IMR-90 (cell line): ENCODE measurements at regions not wholly inside any gene's neighbourhood (a gene's known extent, or its start where the extent isn't known, plus 50 kb on each side); places are given as distances from the start of the nearest gene placed in this dataset.

Experiments
- ATAC-seq: fragments of 200-7000 bp; cut with Tn5 transposase; 2 replicates; pipeline ENCODE4 v1.9.1; 2020; ENCODE audit warnings: low read depth, mild to moderate bottlenecking, moderate library complexity
- BruUV-seq: library from RNA; stranded (reverse); fragments of 400-500 nt; replicated peaks from 2 replicates; lab custom pipeline; 2021; lab: Mats Ljungman, UMichigan
- CTCF ChIA-PET: fragments of 300-600 bp; formaldehyde crosslinking; extraction: SDS; loops from one replicate; lab custom pipeline; 2021; ENCODE audit warnings: antibody characterized with exemption; lab: Yijun Ruan, JAX
- POLR2A ChIA-PET: fragments of 300-600 bp; sonication (Branson Sonifier 250); formaldehyde crosslinking; loops from one replicate; lab custom pipeline; 2022; ENCODE audit warnings: antibody characterized with exemption; ENCODE audit not compliant: unreplicated experiment; lab: Charles Lee
- DNase-seq: peaks from one replicate; pipeline ENCODE4 v3.0.0; 2013
- H2AFZ ChIP-seq: replicated peaks from 2 replicates; pipeline ENCODE3; 2013; ENCODE audit warnings: low read length, mild to moderate bottlenecking; ENCODE audit not compliant: poor library complexity
- H2AK5ac ChIP-seq: 2 replicates; pipeline ENCODE4 v1.6.1; 2013; ENCODE audit warnings: low read depth, low read length, inconsistent platforms
- H2AK9ac ChIP-seq: replicated peaks from 2 replicates; pipeline ENCODE3; 2013; ENCODE audit warnings: mild to moderate bottlenecking, low read depth, low read length, moderate library complexity; ENCODE audit not compliant: poor library complexity
- H2BK120ac ChIP-seq: 2 replicates; pipeline ENCODE4 v1.6.1; 2013; ENCODE audit warnings: low read depth, low read length, inconsistent platforms
- H2BK15ac ChIP-seq: 3 replicates; pipeline ENCODE4 v1.6.1; 2013; ENCODE audit warnings: low read depth, low read length, inconsistent platforms
- H2BK20ac ChIP-seq: 2 replicates; pipeline ENCODE4 v1.6.1; 2013; ENCODE audit warnings: low read depth, mild to moderate bottlenecking, inconsistent platforms, low read length, moderate library complexity
- H2BK5ac ChIP-seq: 2 replicates; pipeline ENCODE4 v1.6.1; 2013; ENCODE audit warnings: mild to moderate bottlenecking, low read depth, low read length, inconsistent platforms; ENCODE audit not compliant: poor library complexity, severe bottlenecking
- H3K14ac ChIP-seq: replicated peaks from 2 replicates; pipeline ENCODE4 v1.6.1; 2013; ENCODE audit warnings: low read depth, low read length, inconsistent platforms
- H3K18ac ChIP-seq: 2 replicates; pipeline ENCODE4 v1.6.1; 2013; ENCODE audit warnings: low read depth, low read length, control low read depth
- H3K23ac ChIP-seq: 2 replicates; pipeline ENCODE4 v1.6.1; 2013; ENCODE audit warnings: low read depth, low read length, inconsistent platforms
- H3K27ac ChIP-seq: 2 replicates; pipeline ENCODE4 v1.5.1; 2013; ENCODE audit warnings: mild to moderate bottlenecking, control low read depth, low read length; ENCODE audit not compliant: insufficient read depth
- H3K27me3 ChIP-seq: 2 replicates; pipeline ENCODE4 v1.6.1; 2013; ENCODE audit warnings: low read length; ENCODE audit not compliant: control insufficient read depth, insufficient read depth
- H3K36me3 ChIP-seq: 2 replicates; pipeline ENCODE4 v1.6.1; 2013; ENCODE audit warnings: low read length, mixed read lengths; ENCODE audit not compliant: control insufficient read depth, insufficient read depth
- H3K4ac ChIP-seq: 2 replicates; pipeline ENCODE4 v1.6.1; 2013; ENCODE audit warnings: low read depth, low read length, inconsistent platforms
- H3K4me1 ChIP-seq: 2 replicates; pipeline ENCODE4 v1.6.1; 2013; ENCODE audit warnings: low read length, mixed read lengths; ENCODE audit not compliant: control insufficient read depth, insufficient read depth
- H3K4me2 ChIP-seq: 2 replicates; pipeline ENCODE4 v1.6.1; 2013; ENCODE audit warnings: low read depth, mild to moderate bottlenecking, control low read depth, low read length, moderate library complexity
- H3K4me3 ChIP-seq: 2 replicates; pipeline ENCODE4 v1.5.1; 2013; ENCODE audit warnings: low read depth, mild to moderate bottlenecking, control low read depth, low read length, moderate library complexity; ENCODE audit not compliant: insufficient read depth
- H3K56ac ChIP-seq: 2 replicates; pipeline ENCODE4 v1.6.1; 2013; ENCODE audit warnings: low read length, inconsistent platforms; ENCODE audit not compliant: insufficient read depth; ENCODE audit errors: extremely low read depth
- H3K79me1 ChIP-seq, 2 experiments: 2 replicates each; pipeline ENCODE4 v1.6.1; 2013; ENCODE audit warnings: low read length in 2 of 2, inconsistent platforms in 1 of 2, low read depth in 1 of 2
- H3K9ac ChIP-seq: 2 replicates; pipeline ENCODE4 v1.6.1; 2013; ENCODE audit warnings: low read depth, low read length, control low read depth
- H3K9me1 ChIP-seq: 2 replicates; pipeline ENCODE4 v1.6.1; 2013; ENCODE audit warnings: low read length, inconsistent platforms; ENCODE audit not compliant: insufficient read depth
- H3K9me3 ChIP-seq: 2 replicates; pipeline ENCODE4 v1.6.1; 2013; ENCODE audit warnings: low read length; ENCODE audit not compliant: control insufficient read depth, insufficient read depth
- H4K20me1 ChIP-seq: 2 replicates; pipeline ENCODE4 v1.6.1; 2013; ENCODE audit warnings: low read length, inconsistent platforms; ENCODE audit not compliant: insufficient read depth
- H4K5ac ChIP-seq: 2 replicates; pipeline ENCODE4 v1.6.1; 2013; ENCODE audit warnings: mild to moderate bottlenecking, low read depth, low read length, control low read depth
- H4K8ac ChIP-seq, 2 experiments: 2 replicates each; pipeline ENCODE4 v1.6.1; 2013; ENCODE audit warnings: low read depth in 2 of 2, low read length in 2 of 2, control low read depth in 1 of 2, inconsistent platforms in 1 of 2
- H4K91ac ChIP-seq: 2 replicates; pipeline ENCODE4 v1.6.1; 2013; ENCODE audit warnings: low read depth, low read length, inconsistent platforms; ENCODE audit not compliant: insufficient read depth
- ELK1 ChIP-seq: fragments of 150-350 bp; IDR thresholded peaks from 2 replicates; pipeline ENCODE4 v1.6.1; 2016; ENCODE audit warnings: low read depth, mild to moderate bottlenecking, low read length, moderate library complexity, borderline replicate concordance
- MAFK ChIP-seq: IDR thresholded peaks from 2 replicates; pipeline ENCODE4 v1.6.1; 2012; ENCODE audit warnings: low read depth, low read length, improper control_type of control experiment
- MAZ ChIP-seq: IDR thresholded peaks from 2 replicates; pipeline ENCODE4 v1.6.1; 2012; ENCODE audit warnings: low read depth, mild to moderate bottlenecking, low read length, improper control_type of control experiment, moderate library complexity, borderline replicate concordance
- POLR2A ChIP-seq: IDR thresholded peaks from 2 replicates; pipeline ENCODE4 v1.6.1; 2012; ENCODE audit warnings: mild to moderate bottlenecking, low read depth, low read length
- RFX5 ChIP-seq: IDR thresholded peaks from 2 replicates; pipeline ENCODE4 v1.8.0; 2012; ENCODE audit warnings: low read depth, mild to moderate bottlenecking, low read length, moderate library complexity
- WGBS, 2 experiments: methylation state at CpG; one replicate each; pipeline versions ENCODE4 v1.1.5 to v1.1.7; 2013; ENCODE audit warnings: missing lambda C conversion rate in 2 of 2; ENCODE audit not compliant: insufficient read length in 1 of 2; ENCODE audit errors: extremely low coverage in 2 of 2; 5-methylcytosine and 5-hydroxymethylcytosine counted together
- dilution Hi-C: fragments of 300-500 bp; cut with HindIII; formaldehyde crosslinking; loops from one replicate; pipeline ENCODE4 v1.14.3; 2018; ENCODE audit warnings: low sequenced_read_pairs; ENCODE audit not compliant: unreplicated experiment
- in situ Hi-C: fragments of 300-500 bp; cut with MboI; formaldehyde crosslinking; loops from 3 replicates; pipeline ENCODE4 v1.14.3; 2019; ENCODE audit warnings: low sequenced_read_pairs, inconsistent platforms, mixed read lengths
- intact Hi-C: fragments of 100-400 bp; cut with micrococcal nuclease; formaldehyde crosslinking; loops from 2 replicates; pipeline ENCODE4 v1.10.0; 2022

- in situ Hi-C loops, result no loop called here
- Histone ChIP-seq H4K20me1 (no peaks in the 10 kb centered on the region), H2AK5ac (no peak overlapping the region), H3K36me3 (no peaks in the 10 kb centered on the region), H3K9me3 (no peaks in the 10 kb centered on the region), H3K9ac (no peak overlapping the region), H3K56ac (no peak overlapping the region), H4K91ac (no peak overlapping the region), H2AFZ (no peak overlapping the region), H3K79me1 (no peaks in the 10 kb centered on the region), H2AK9ac (no peak overlapping the region), H3K9me1 (no peaks in the 10 kb centered on the region), H4K8ac (no peak overlapping the region), H2BK15ac (no peak overlapping the region), H4K5ac (no peak overlapping the region), H2BK20ac (no peak overlapping the region), H2BK120ac (no peak overlapping the region), H3K27me3 (no peaks in the 10 kb centered on the region), H3K18ac (no peak overlapping the region), H3K4me1 (no peaks in the 10 kb centered on the region), H3K14ac (no peak overlapping the region), H3K4ac (no peak overlapping the region), H3K23ac (no peak overlapping the region), H3K4me3 (no peak overlapping the region), H3K27ac (no peak overlapping the region), H3K4me2 (no peak overlapping the region), H2BK5ac (no peak overlapping the region)
- no peak for ATAC-seq
- intact Hi-C loops, result no loop called here
- WGBS, 2 experiments, result no CpG with 5 or more reads among the region's 5 CpGs
- no peak for DNase-seq
- dilution Hi-C loops, result no loop called here
- no TSS peak for BruUV-seq
- ChIA-PET POLR2A (no interaction called here), CTCF (no interaction called here)
- TF ChIP-seq POLR2A (no peak), RFX5 (no peak), MAZ (no peak), MAFK (no peak), ELK1 (no peak)
Observed at GRCh38 chr5:109524026-109524425, 114.3 kb upstream of the PJA2 start.
